Colonic mucosa (tissue), 4 donors: ENCODE measurements at regions not wholly inside any gene's neighbourhood (a gene's known extent, or its start where the extent isn't known, plus 50 kb on each side); places are given as distances from the start of the nearest gene placed in this dataset.

Source experiments
- DNase-seq: peaks from one replicate; pipeline ENCODE4 v3.0.0-alpha.2; 2020
- H3K27ac ChIP-seq: fragments of 200-600 bp; one replicate; pipeline ENCODE4 v1.8.0; 2021
- H3K27me3 ChIP-seq: fragments of 200-600 bp; one replicate; pipeline ENCODE4 v1.8.0; 2021
- H3K36me3 ChIP-seq: fragments of 200-600 bp; one replicate; pipeline ENCODE4 v1.8.0; 2021
- H3K4me1 ChIP-seq: fragments of 200-600 bp; one replicate; pipeline ENCODE4 v1.8.0; 2021; ENCODE audit warnings: mild to moderate bottlenecking
- H3K4me3 ChIP-seq: fragments of 200-600 bp; one replicate; pipeline ENCODE4 v1.8.0; 2021
- H3K9ac ChIP-seq, 2 donors: one replicate each; pipeline ENCODE4 v1.7.0; 2013; ENCODE audit warnings: control low read depth in 2 of 2, low read depth in 2 of 2, low read length in 2 of 2
- H3K9me3 ChIP-seq: fragments of 200-600 bp; one replicate; pipeline ENCODE4 v1.8.0; 2021
- intact Hi-C: fragments of 100-400 bp; cut with DNase I; formaldehyde crosslinking; loops from one replicate; pipeline ENCODE4 v1.14.1; 2022
- TF ChIP-seq, protein P1 (sequence below): fragments of 200-600 bp; IDR thresholded peaks from one replicate; pipeline ENCODE4 v1.8.0; 2022; ENCODE audit warnings: antibody characterized with exemption, mild to moderate bottlenecking
- donor health status: healthy.
- donor health status: DM: no; HTN: no; CAD: no.
- donor health status: DM: no; HTN: no; CAD: no.

- TF ChIP-seq, protein P1, sequence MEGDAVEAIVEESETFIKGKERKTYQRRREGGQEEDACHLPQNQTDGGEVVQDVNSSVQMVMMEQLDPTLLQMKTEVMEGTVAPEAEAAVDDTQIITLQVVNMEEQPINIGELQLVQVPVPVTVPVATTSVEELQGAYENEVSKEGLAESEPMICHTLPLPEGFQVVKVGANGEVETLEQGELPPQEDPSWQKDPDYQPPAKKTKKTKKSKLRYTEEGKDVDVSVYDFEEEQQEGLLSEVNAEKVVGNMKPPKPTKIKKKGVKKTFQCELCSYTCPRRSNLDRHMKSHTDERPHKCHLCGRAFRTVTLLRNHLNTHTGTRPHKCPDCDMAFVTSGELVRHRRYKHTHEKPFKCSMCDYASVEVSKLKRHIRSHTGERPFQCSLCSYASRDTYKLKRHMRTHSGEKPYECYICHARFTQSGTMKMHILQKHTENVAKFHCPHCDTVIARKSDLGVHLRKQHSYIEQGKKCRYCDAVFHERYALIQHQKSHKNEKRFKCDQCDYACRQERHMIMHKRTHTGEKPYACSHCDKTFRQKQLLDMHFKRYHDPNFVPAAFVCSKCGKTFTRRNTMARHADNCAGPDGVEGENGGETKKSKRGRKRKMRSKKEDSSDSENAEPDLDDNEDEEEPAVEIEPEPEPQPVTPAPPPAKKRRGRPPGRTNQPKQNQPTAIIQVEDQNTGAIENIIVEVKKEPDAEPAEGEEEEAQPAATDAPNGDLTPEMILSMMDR, result no peak
- H3K9ac ChIP-seq, result no peak overlapping the region
- H3K4me3 ChIP-seq, result no peak overlapping the region
- H3K27ac ChIP-seq, result no peak overlapping the region
- H3K9me3 ChIP-seq, result no peaks in the 10 kb centered on the region
- H3K27me3 ChIP-seq, result no peaks in the 10 kb centered on the region
- no peaks in the 10 kb centered on the region for H3K4me1 ChIP-seq
- intact Hi-C loops, result no loop called here
- H3K36me3 ChIP-seq, result no peaks in the 10 kb centered on the region
- DNase-seq, result no peak
Observed at GRCh38 chr3:182699550-182700170, 93.6 kb upstream of the ATP11B start.

GRCh38 chr3:182702216-182702615, 91.1 kb upstream of the ATP11B start:
- Histone ChIP-seq H3K27me3 (no peaks in the 10 kb centered on the region), H3K36me3 (no peaks in the 10 kb centered on the region), H3K4me3 (no peak overlapping the region), H3K9ac (no peak overlapping the region), H3K9me3 (no peaks in the 10 kb centered on the region), H3K4me1 (no peaks in the 10 kb centered on the region), H3K27ac (no peak overlapping the region)
- DNase-seq, result no peak
- TF ChIP-seq, protein P1, result no peak
- intact Hi-C loops, result no loop called here

DNA sequence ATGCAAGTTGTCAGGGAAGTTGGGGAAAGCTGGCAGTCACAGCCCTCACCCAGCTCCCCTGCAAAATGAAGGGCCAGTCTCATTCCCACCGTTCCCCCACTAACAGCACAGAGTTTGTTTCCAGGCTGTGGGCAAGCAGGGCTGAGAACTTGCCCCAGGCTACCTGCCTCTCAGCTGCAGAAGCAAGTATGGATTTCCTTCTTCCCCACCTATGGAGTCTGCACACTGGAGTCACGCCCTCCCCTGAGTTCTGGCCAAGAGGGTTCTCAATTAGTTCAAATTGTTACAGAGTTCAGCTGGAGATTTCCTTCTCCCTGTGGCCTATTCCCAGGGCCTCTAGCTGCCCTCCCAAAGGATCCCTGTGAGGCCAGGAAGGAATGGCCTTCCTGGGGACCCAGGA, 90.1 kb upstream of the ATP11B start:
- Histone ChIP-seq H3K4me1 (no peaks in the 10 kb centered on the region), H3K36me3 (no peaks in the 10 kb centered on the region), H3K4me3 (no peak overlapping the region), H3K27me3 (no peaks in the 10 kb centered on the region), H3K27ac (no peak overlapping the region), H3K9ac (no peak overlapping the region), H3K9me3 (no peaks in the 10 kb centered on the region)
- TF ChIP-seq, protein P1, result no peak
- intact Hi-C loops, result no loop called here
- no peak for DNase-seq

- TF ChIP-seq, protein P1, result no peak
- Histone ChIP-seq H3K27ac (no peak overlapping the region), H3K36me3 (no peaks in the 10 kb centered on the region), H3K9ac (no peak overlapping the region), H3K4me3 (no peak overlapping the region), H3K27me3 (no peaks in the 10 kb centered on the region), H3K4me1 (no peaks in the 10 kb centered on the region), H3K9me3 (no peaks in the 10 kb centered on the region)
- intact Hi-C loops, result no loop called here
- no peak for DNase-seq
Observed at GRCh38 chr3:182704926-182705325, 88.4 kb upstream of the ATP11B start.

- H3K4me3 ChIP-seq, result no peak overlapping the region
- no peak overlapping the region for H3K27ac ChIP-seq
- no peaks in the 10 kb centered on the region for H3K9me3 ChIP-seq
- no peak overlapping the region for H3K9ac ChIP-seq
- intact Hi-C loops, result no loop called here
- no peaks in the 10 kb centered on the region for H3K4me1 ChIP-seq
- TF ChIP-seq, protein P1, result no peak
- DNase-seq, result no peak
- no peaks in the 10 kb centered on the region for H3K27me3 ChIP-seq
- H3K36me3 ChIP-seq, result no peaks in the 10 kb centered on the region
Observed at GRCh38 chr3:182708810-182709209, 84.5 kb upstream of the ATP11B start.
